ENCODE measurements at regions not wholly inside any gene's neighbourhood (a gene's known extent, or its start where the extent isn't known, plus 50 kb on each side); places are given as distances from the start of the nearest gene placed in this dataset.

DNA sequence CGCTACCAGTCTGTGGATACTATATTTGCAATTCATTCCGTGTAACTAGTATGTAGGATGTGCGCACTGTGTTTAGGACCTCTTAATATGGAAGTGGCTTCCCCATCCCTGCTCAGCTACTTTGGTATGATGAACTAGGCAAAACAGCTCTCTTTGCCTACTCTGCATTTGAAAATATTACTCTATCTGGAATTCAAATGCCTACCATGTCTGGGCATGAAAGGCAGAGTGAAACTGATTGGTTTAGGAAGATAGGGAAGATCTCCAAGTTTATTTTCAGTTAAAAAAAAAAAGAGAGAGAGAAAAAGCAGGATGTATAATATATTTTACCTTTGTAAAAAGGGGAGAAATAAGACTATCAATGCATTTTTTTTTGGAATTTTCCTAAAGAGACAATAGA lies 74.1 kb upstream of the ELL2 start:
- H3K4me3 ChIP-seq (ENCODE audit: low read length), result no peak overlapping the region
- no peaks in the 10 kb centered on the region for H3K27me3 ChIP-seq (ENCODE audit: control insufficient read depth, insufficient read depth, low read length)
- H3K36me3 ChIP-seq (ENCODE audit: control insufficient read depth, insufficient read depth, low read length), result no peaks in the 10 kb centered on the region
- no peak overlapping the region for H3K9ac ChIP-seq (ENCODE audit: low read length)
- no peaks in the 10 kb centered on the region for H3K4me1 ChIP-seq (ENCODE audit: control insufficient read depth, insufficient read depth, low read length)
- no peaks in the 10 kb centered on the region for H3K9me3 ChIP-seq (ENCODE audit: control insufficient read depth, low read length)

- Histone ChIP-seq H3K9me3 (ENCODE audit: control insufficient read depth, low read length) (no peaks in the 10 kb centered on the region), H3K36me3 (ENCODE audit: control insufficient read depth, insufficient read depth, low read length) (no peaks in the 10 kb centered on the region), H3K4me1 (ENCODE audit: control insufficient read depth, insufficient read depth, low read length) (no peaks in the 10 kb centered on the region), H3K27me3 (ENCODE audit: control insufficient read depth, insufficient read depth, low read length) (no peaks in the 10 kb centered on the region), H3K9ac (ENCODE audit: low read length) (no peak overlapping the region), H3K4me3 (ENCODE audit: low read length) (no peak overlapping the region)
Measured at GRCh38 chr5:96033116-96033515, 71.5 kb upstream of the ELL2 start.

DNA sequence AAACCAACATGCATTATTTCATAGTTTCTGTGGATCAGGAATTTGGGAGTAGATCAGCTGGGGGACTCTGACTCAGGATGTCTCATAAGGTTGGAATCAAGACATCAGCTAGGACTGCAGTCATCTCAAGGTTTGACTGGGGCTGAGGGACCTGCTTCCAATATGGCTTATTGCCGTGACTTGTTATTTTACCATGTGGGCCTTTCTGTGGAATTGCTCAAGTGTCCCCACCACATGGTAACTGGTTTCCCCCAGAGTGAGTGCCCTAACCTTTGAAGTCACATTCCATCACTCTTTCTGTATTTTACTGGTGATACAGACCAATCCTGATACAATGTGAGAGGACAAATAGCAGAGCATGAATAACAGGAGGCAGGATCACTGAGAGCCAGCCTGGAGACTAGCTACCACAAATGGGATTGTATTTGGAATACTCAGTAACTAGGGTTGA lies 70.2 kb upstream of the ELL2 start:
- H3K9me3 ChIP-seq (ENCODE audit: control insufficient read depth, low read length), result no peaks in the 10 kb centered on the region
- no peaks in the 10 kb centered on the region for H3K36me3 ChIP-seq (ENCODE audit: control insufficient read depth, insufficient read depth, low read length)
- H3K27me3 ChIP-seq (ENCODE audit: control insufficient read depth, insufficient read depth, low read length), result no peaks in the 10 kb centered on the region
- H3K4me1 ChIP-seq (ENCODE audit: control insufficient read depth, insufficient read depth, low read length), result no peaks in the 10 kb centered on the region
- H3K4me3 ChIP-seq (ENCODE audit: low read length), result no peak overlapping the region
- no peak overlapping the region for H3K9ac ChIP-seq (ENCODE audit: low read length)

- Histone ChIP-seq H3K4me3 (ENCODE audit: low read length) (no peak overlapping the region), H3K36me3 (ENCODE audit: control insufficient read depth, insufficient read depth, low read length) (no peaks in the 10 kb centered on the region), H3K9me3 (ENCODE audit: control insufficient read depth, low read length) (no peaks in the 10 kb centered on the region), H3K9ac (ENCODE audit: low read length) (no peak overlapping the region), H3K4me1 (ENCODE audit: control insufficient read depth, insufficient read depth, low read length) (no peaks in the 10 kb centered on the region), H3K27me3 (ENCODE audit: control insufficient read depth, insufficient read depth, low read length) (no peaks in the 10 kb centered on the region)
Measured at GRCh38 chr5:96031180-96031579, 69.5 kb upstream of the ELL2 start.

GRCh38 chr5:96026406-96027041 lies 64.9 kb upstream of the ELL2 start:
- Histone ChIP-seq H3K9ac (ENCODE audit: low read length) (no peak overlapping the region), H3K36me3 (ENCODE audit: control insufficient read depth, insufficient read depth, low read length) (no peaks in the 10 kb centered on the region), H3K27me3 (ENCODE audit: control insufficient read depth, insufficient read depth, low read length) (no peaks in the 10 kb centered on the region), H3K4me3 (ENCODE audit: low read length) (no peak overlapping the region), H3K4me1 (ENCODE audit: control insufficient read depth, insufficient read depth, low read length) (peaks cover 10% of the 10 kb centered on the region), H3K9me3 (ENCODE audit: control insufficient read depth, low read length) (no peaks in the 10 kb centered on the region)

DNA sequence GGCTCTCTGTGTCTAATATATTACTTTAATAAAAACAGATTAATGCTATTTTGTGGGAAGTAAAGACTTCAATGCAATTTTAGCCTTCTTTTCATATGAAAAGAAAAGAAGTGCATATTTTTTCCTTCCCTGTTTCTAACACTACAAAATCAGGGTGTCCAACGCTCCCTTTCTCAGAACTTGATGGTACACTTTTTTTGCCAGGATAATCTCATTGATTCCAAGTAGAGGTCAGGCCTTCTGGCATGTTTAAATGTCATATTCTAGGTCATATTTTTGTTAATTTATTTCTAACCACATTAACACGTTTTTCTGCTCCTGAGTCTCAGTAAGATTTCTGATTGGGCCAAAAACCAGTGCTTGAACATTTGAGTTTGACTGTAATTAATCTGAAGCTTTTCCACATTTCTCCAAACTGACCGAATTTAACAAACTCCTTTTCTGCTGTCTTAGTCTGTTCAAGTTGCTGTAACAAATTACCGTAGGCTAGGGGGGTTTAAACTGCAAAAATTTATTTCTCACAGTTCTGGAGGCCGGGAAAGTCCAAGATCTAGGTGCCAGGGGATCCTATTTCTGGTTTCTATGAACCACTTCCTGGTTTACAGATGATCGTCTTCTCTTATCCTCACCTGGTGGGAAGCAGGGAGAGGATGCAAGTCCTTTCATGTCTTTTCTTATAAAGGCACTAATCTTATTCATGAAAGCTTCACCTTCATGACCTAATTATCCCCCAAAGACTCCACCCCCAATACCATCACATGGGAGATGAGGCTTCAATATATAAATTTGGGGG lies 63.2 kb upstream of the ELL2 start:
- H3K9me3 ChIP-seq (ENCODE audit: control insufficient read depth, low read length), result no peaks in the 10 kb centered on the region
- H3K36me3 ChIP-seq (ENCODE audit: control insufficient read depth, insufficient read depth, low read length), result no peaks in the 10 kb centered on the region
- H3K9ac ChIP-seq (ENCODE audit: low read length), result no peak overlapping the region
- H3K27me3 ChIP-seq (ENCODE audit: control insufficient read depth, insufficient read depth, low read length), result no peaks in the 10 kb centered on the region
- H3K4me1 ChIP-seq (ENCODE audit: control insufficient read depth, insufficient read depth, low read length), result peaks cover 10% of the 10 kb centered on the region
- H3K4me3 ChIP-seq (ENCODE audit: low read length), result no peak overlapping the region

DNA sequence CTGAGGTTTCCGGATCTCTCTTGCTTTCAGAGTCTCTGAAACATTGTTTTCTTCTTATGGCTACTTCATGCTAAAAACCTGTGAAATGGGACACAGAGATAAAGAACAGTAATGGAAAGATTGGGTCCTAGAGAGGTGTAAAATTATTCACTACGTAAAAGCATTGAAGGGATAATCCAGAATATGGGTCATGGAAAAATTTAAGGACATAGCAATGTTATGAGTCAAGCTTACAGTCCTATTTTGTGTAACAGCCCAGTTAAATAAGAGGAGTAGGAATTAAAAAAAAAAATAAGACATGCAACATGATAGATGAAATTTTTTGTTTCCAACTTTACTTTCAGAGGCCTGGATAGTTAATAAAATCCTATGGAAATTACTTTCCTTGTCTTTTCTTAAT lies 61.9 kb upstream of the ELL2 start:
- H3K4me1 ChIP-seq (ENCODE audit: control insufficient read depth, insufficient read depth, low read length), result peaks cover 10% of the 10 kb centered on the region
- no peak overlapping the region for H3K4me3 ChIP-seq (ENCODE audit: low read length)
- H3K9ac ChIP-seq (ENCODE audit: low read length), result no peak overlapping the region
- H3K9me3 ChIP-seq (ENCODE audit: control insufficient read depth, low read length), result no peaks in the 10 kb centered on the region
- H3K36me3 ChIP-seq (ENCODE audit: control insufficient read depth, insufficient read depth, low read length), result no peaks in the 10 kb centered on the region
- H3K27me3 ChIP-seq (ENCODE audit: control insufficient read depth, insufficient read depth, low read length), result no peaks in the 10 kb centered on the region

- H3K27me3 ChIP-seq (ENCODE audit: control insufficient read depth, insufficient read depth, low read length), result no peaks in the 10 kb centered on the region
- H3K9ac ChIP-seq (ENCODE audit: low read length), result no peak overlapping the region
- H3K36me3 ChIP-seq (ENCODE audit: control insufficient read depth, insufficient read depth, low read length), result no peaks in the 10 kb centered on the region
- H3K9me3 ChIP-seq (ENCODE audit: control insufficient read depth, low read length), result no peaks in the 10 kb centered on the region
- peaks cover 14% of the 10 kb centered on the region for H3K4me1 ChIP-seq (ENCODE audit: control insufficient read depth, insufficient read depth, low read length)
- no peak overlapping the region for H3K4me3 ChIP-seq (ENCODE audit: low read length)
Measured at GRCh38 chr5:96022971-96023370, 61.3 kb upstream of the ELL2 start.

DNA sequence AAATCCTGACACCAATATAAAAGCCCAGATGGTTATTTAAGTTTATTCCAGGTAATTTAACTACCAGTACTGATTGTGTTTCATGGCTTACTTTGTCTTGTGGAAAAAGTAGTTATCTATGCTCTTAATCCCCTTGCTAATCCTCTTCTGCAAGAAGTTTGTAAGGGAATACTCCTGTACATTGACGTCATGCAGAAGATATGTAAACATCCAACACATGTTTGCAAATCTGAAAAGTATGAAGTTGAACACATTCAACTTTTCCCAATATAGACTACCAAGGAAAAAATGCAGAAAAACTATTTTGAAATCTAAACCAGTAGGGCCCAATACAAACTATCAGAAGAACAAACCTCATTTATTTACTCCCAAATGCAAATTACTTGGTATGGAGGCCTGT lies 56.3 kb upstream of the ELL2 start:
- Histone ChIP-seq H3K9me3 (ENCODE audit: control insufficient read depth, low read length) (no peaks in the 10 kb centered on the region), H3K36me3 (ENCODE audit: control insufficient read depth, insufficient read depth, low read length) (no peaks in the 10 kb centered on the region), H3K4me3 (ENCODE audit: low read length) (no peak overlapping the region), H3K4me1 (ENCODE audit: control insufficient read depth, insufficient read depth, low read length) (peaks cover 13% of the 10 kb centered on the region), H3K27me3 (ENCODE audit: control insufficient read depth, insufficient read depth, low read length) (no peaks in the 10 kb centered on the region), H3K9ac (ENCODE audit: low read length) (no peak overlapping the region)

DNA sequence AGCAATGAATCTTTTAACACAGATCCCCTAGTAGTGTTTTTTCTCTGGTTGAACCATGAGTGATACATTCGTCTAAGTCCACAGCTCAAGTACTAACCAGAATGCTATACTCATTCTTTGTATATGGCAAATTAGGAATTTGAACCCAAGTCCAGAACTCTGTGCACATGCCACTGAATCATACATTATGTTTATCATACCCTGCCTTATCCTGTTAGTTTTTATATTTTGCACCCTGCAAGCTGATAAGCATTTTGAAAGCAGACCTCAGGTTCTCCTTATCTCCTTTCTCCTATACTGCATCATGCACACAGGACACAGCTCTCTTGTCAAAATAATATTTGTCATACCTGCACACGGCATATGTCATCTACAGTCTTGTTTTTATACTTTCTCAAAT lies 54.6 kb upstream of the ELL2 start:
- Histone ChIP-seq H3K4me1 (ENCODE audit: control insufficient read depth, insufficient read depth, low read length) (peaks cover 13% of the 10 kb centered on the region), H3K36me3 (ENCODE audit: control insufficient read depth, insufficient read depth, low read length) (no peaks in the 10 kb centered on the region), H3K27me3 (ENCODE audit: control insufficient read depth, insufficient read depth, low read length) (no peaks in the 10 kb centered on the region), H3K9ac (ENCODE audit: low read length) (no peak overlapping the region), H3K9me3 (ENCODE audit: control insufficient read depth, low read length) (no peaks in the 10 kb centered on the region), H3K4me3 (ENCODE audit: low read length) (no peak overlapping the region)

DNA sequence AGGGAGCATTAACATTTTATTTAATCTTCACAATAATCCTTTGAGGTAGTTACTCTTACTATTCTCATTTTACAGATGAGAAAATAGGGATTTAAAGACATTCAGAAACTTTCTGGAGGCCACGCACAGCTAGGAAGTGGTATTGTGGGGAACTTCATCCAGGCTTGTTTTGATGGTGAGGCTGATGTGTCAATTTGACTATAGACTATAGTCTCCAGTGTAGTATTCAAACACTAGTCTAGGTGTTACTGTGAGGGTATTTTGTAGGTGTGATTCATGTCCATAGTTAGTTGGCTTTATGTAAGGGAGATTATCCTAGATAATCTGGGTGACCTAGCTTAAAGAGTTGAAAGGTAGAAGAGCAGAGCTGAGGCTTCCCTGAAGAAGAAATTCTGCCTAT lies 54.1 kb upstream of the ELL2 start:
- Histone ChIP-seq H3K9me3 (ENCODE audit: control insufficient read depth, low read length) (no peaks in the 10 kb centered on the region), H3K9ac (ENCODE audit: low read length) (no peak overlapping the region), H3K4me3 (ENCODE audit: low read length) (no peak overlapping the region), H3K36me3 (ENCODE audit: control insufficient read depth, insufficient read depth, low read length) (no peaks in the 10 kb centered on the region), H3K4me1 (ENCODE audit: control insufficient read depth, insufficient read depth, low read length) (peaks cover 13% of the 10 kb centered on the region), H3K27me3 (ENCODE audit: control insufficient read depth, insufficient read depth, low read length) (no peaks in the 10 kb centered on the region)

GRCh38 chr5:96014395-96014794 lies 52.7 kb upstream of the ELL2 start:
- no peak overlapping the region for H3K4me3 ChIP-seq (ENCODE audit: low read length)
- no peak overlapping the region for H3K9ac ChIP-seq (ENCODE audit: low read length)
- peaks cover 13% of the 10 kb centered on the region for H3K4me1 ChIP-seq (ENCODE audit: control insufficient read depth, insufficient read depth, low read length)
- H3K9me3 ChIP-seq (ENCODE audit: control insufficient read depth, low read length), result no peaks in the 10 kb centered on the region
- no peaks in the 10 kb centered on the region for H3K36me3 ChIP-seq (ENCODE audit: control insufficient read depth, insufficient read depth, low read length)
- H3K27me3 ChIP-seq (ENCODE audit: control insufficient read depth, insufficient read depth, low read length), result no peaks in the 10 kb centered on the region

Measured in mucosa of stomach (tissue), 1 donor.